Activated T-cell treated with anti-CD3 and anti-CD28 coated beads for 48 hours (primary cell): ENCODE measurements at regions not wholly inside any gene's neighbourhood (a gene's known extent, or its start where the extent isn't known, plus 50 kb on each side); places are given as distances from the start of the nearest gene placed in this dataset.
A peak's percentile ranks its signal among the peaks of the same experiment; 100 is the strongest.
"Not testable (repeated sequence)": the region's sequence is repeated elsewhere in the genome, so short reads cannot be mapped to it uniquely, and the experiment has no call there.

Source experiments
- DNase-seq: peaks from one replicate; pipeline ENCODE4 v3.0.0-alpha.2; 2020; ENCODE audit warnings: low read depth

DNA sequence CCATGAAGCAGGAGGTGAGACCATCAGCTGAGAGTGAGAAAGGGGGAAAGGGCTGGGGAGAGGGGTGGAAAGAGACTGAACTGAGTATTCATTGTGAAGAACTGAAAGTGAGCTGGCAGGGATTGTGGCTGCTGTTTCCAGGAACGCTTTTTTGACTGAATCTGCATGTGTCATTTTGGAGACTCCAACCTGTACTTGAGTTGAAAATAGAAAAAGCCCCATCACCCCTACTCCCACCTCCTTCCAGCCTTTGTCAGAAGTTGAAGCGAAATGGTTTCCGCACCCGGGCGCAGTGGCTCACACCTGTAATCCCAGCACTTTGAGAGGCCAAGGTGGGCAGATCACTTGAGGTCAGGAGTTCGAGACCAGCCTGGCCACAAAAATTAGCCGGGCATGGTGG lies 128.0 kb upstream of the GPR12 start:
- no peak for DNase-seq

DNA sequence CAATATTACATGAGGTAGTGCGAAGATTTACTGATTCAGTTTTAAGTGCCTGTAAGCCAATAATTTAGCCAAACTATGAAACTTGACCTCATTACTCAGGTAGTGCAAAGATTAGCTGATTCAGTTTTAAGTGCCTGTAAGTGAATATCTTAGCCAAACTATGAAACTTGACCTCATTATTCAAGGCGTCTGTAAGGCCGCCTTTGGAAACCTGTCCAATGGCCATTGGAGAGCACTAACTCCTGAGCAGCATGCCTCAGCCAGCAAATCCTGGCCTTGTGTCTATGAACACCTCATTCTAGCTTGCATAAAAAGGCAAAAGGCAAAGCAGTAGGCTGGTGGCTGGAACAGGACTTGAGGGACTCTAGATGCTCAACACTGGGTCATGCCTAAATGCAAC lies 127.0 kb upstream of the GPR12 start:
- no peak for DNase-seq

DNA sequence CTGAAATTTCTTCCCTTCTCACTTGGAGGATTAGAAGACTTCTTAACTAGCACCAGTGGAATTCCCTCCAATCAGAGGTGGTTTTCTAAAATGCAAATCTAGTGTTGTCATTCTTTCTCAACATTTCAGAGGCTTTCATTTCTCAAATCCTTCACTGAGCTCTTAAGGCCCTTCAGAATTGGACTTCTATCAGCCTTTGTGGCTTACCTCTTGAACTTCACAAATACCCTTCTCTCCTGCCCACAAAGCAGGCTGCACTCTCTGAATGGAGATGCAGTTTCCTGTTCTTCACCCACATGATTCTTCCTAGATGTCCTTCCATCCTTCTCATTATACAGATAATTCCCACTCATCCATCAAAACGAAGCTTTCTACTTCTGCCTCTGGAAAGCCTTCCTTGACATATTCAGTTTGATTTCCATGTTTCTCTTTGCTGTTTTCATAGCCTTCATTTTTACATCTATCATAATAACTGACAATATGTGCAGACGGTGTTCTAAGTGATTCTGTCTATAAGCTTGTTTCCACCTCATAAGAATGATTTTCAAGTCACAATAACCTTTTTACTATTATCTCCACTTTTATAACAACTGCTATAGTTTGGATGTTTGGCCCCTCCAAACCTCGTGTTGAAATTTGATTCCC lies 123.1 kb upstream of the GPR12 start:
- no peak for DNase-seq

DNA sequence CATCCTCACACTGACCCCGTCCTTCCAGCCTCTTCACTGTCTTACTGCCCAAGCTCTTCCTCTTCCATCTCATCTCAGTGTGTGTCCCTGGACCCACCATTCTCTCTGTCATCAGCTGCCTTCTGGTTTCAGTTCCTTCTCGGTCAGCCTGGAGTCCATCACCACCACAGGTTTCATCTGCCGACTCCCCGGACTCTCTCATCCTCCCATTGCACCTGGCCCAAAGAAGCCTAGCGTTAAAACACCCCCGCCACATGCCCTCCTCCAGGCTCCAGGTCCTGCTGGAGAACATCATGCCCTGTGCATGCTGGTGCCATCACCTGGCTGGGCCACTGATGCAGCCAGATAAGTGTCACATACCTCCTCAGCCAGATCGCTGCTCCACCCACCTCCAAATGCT lies 122.1 kb upstream of the GPR12 start:
- no peak for DNase-seq

- DNase-seq: no peak
These were observed 120.6 kb upstream of the GPR12 start for GRCh38 chr13:26881154-26881553.

GRCh38 chr13:26880735-26881134 lies 120.1 kb upstream of the GPR12 start:
- DNase-seq: no peak

DNA sequence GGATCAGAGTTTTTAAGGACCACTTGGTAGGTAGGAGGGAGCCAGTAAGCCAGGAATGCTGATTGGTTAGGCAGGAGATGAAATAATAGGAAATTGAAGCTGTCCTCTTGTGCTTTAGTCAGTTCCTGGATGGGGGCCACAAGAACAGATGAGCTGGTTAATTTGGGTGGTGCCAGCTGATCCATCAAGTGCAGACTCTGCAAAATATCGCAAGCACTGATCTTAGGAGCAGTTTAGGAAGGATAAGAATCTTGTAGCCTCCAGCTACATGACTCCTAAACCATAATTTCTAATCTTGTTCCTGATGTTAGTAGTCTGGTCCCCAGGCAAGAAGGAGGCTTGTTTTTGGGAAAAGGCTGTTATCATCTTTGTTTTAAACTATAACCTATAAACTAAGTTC lies 117.9 kb upstream of the GPR12 start:
- no peak for DNase-seq

- DNase-seq: no peak
These were observed 112.8 kb upstream of the GPR12 start for GRCh38 chr13:26873386-26873698.

- peak; percentile 48 for DNase-seq
These were observed 112.2 kb upstream of the GPR12 start for GRCh38 chr13:26872525-26873385.

GRCh38 chr13:26867451-26868091 lies 107.0 kb upstream of the GPR12 start:
- no peak for DNase-seq

GRCh38 chr13:26864576-26864975 lies 104.0 kb upstream of the GPR12 start:
- no peak for DNase-seq

GRCh38 chr13:26861941-26862340 lies 101.4 kb upstream of the GPR12 start:
- no peak for DNase-seq

DNA sequence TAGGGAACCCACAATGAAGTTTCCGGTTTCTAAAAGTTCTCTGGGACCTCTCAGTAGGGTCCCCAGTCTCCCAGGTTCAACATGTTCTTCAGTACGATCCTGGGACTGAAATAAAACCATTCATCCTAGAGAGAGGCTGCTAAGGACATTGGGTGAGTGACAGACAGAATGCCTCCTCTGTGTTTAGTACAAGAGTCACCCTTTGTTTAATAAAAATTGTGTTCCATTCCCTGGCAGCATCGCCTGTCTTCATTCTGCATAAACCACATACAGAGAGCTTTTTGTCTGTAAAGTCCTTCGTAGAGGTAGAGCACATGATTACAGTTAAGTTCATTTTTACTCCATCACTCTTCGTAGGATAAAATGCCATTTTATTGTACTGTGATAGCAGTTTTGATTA lies 95.3 kb upstream of the GPR12 start:
- DNase-seq: no peak

- DNase-seq: no peak
These were observed 94.5 kb upstream of the GPR12 start for GRCh38 chr13:26855071-26855470.

GRCh38 chr13:26853323-26853722 lies 92.7 kb upstream of the GPR12 start:
- DNase-seq: no peak

- no peak for DNase-seq
These were observed 86.7 kb upstream of the GPR12 start for GRCh38 chr13:26847281-26847680.

GRCh38 chr13:26845063-26845462 lies 84.5 kb upstream of the GPR12 start:
- not testable (repeated sequence) for DNase-seq

DNA sequence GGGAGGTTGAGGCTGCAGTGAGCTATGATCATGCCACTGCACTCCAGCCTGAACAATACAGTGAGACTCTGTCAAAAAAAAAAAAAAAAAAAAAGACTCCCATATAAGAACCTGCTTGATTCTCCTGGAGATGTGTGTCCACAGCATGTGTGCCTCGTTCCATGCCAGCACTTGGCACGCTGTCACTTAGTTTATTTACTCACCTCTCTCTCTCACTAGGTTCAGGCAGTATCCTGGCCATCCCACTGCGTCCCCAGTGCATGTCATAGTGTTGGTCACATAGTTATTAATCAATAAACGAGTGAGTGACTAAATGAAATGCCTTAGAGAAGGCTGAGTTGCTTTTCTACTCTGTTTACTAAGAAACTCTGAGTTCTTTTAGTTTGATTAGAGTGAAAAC lies 79.1 kb upstream of the GPR12 start:
- DNase-seq: no peak

- DNase-seq: no peak
These were observed 78.2 kb upstream of the GPR12 start for GRCh38 chr13:26838821-26839220.

DNA sequence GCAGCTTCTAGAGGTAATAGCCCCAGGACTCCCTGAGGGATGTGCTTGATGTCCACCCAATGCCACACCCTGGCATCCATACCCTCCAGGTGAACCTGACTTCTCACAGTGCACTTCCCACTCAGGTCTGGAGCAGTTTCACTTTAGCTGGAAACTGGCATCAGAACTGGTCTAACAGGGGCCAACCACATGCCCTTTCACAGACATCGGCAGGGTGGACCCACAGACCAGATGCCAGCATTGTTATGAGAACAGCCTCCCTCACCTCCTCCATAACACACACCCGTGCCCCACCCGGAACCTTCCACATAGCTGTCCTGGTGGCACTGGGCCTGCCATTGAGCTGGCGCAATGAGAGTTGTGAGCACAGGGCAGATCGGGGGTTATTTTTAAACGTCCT lies 77.4 kb upstream of the GPR12 start:
- no peak for DNase-seq

- DNase-seq: no peak
These were observed 76.5 kb upstream of the GPR12 start for GRCh38 chr13:26837102-26837501.

DNA sequence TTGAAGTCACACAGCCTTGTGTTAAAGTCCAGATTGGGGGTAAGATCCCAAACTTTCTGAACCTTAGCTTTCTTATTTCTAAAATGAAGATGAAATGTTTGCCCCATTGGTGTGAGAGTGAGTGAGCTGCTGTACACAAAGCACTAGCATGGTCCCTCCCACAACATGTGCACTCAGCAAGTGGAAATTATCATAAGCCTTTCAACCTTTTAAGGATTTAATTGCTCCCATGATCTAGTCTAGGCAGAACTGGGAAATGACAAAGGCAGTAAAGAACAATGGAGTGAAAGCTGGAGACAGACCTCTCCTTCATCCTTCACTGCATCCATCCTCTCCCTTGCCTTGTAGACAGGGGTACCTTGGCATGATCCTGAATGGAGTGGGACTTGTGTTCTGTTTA lies 76.0 kb upstream of the GPR12 start:
- no peak for DNase-seq

GRCh38 chr13:26834646-26835045 lies 74.1 kb upstream of the GPR12 start:
- DNase-seq: no peak
